ENCODE measurements at regions not wholly inside any gene's neighbourhood (a gene's known extent, or its start where the extent isn't known, plus 50 kb on each side); places are given as distances from the start of the nearest gene placed in this dataset.
"Not testable (repeated sequence)": the region's sequence is repeated elsewhere in the genome, so short reads cannot be mapped to it uniquely, and the experiment has no call there.

GRCh38 chr12:46628176-46628575 lies 197.6 kb downstream of the SLC38A4 start:
- no peaks in the 10 kb centered on the region for H4K20me1 ChIP-seq (ENCODE audit: insufficient read depth, low read length)
- no peak overlapping the region for H3K27ac Mint-ChIP-seq
- H3K27ac ChIP-seq (ENCODE audit: low read depth in 1 of 2, low read length in 2 of 2) = no peak overlapping the region
- H3K4me3 Mint-ChIP-seq = no peak overlapping the region
- H3K9me3 ChIP-seq (replicated peaks in 1 of 2; ENCODE audit: control insufficient read depth in 1 of 2, insufficient read depth in 1 of 2, low read length in 2 of 2) = no peaks in the 10 kb centered on the region
- H3K4me3 ChIP-seq (replicated peaks in 1 of 3; ENCODE audit: low read depth in 2 of 3, low read length in 3 of 3) = no peak overlapping the region
- no peaks in the 10 kb centered on the region for H3K36me3 ChIP-seq (replicated peaks in 1 of 2; ENCODE audit: control insufficient read depth in 1 of 2, insufficient read depth in 2 of 2, low read length in 2 of 2)
- H3K27me3 Mint-ChIP-seq (ENCODE audit: low read depth in 3 of 3) = peaks cover 0 to 3% (median 2%) of the 10 kb centered on the region in 3 donors
- no peaks in the 10 kb centered on the region for H3K27me3 ChIP-seq (ENCODE audit: control insufficient read depth in 2 of 2, insufficient read depth in 2 of 2, low read length in 2 of 2)
- no peak overlapping the region for H3K9ac ChIP-seq (ENCODE audit: insufficient read depth, low read length, poor library complexity, severe bottlenecking)
- peaks cover 7% of the 10 kb centered on the region for H3K4me1 Mint-ChIP-seq
- peaks cover 0 to 2% (median 0%) of the 10 kb centered on the region in 7 donors for H3K9me3 Mint-ChIP-seq
- WGBS (ENCODE audit: insufficient coverage) = 100% methylated on average over 1 of the region's 1 CpG
- H3K79me2 ChIP-seq (ENCODE audit: insufficient read depth, low read length) = no peaks in the 10 kb centered on the region
- no peak overlapping the region for H3K4me2 ChIP-seq (replicated peaks; ENCODE audit: extremely low read depth, low read length, poor library complexity, severe bottlenecking)
- intact Hi-C loops (cut with micrococcal nuclease) = no loop called here
- no peak overlapping the region for H2AFZ ChIP-seq (ENCODE audit: insufficient read depth, low read depth, low read length, poor library complexity, severe bottlenecking)
- TF ChIP-seq CTCF (IDR thresholded peaks at IDR 0.05) = no peak
- H3K36me3 Mint-ChIP-seq = no peaks in the 10 kb centered on the region
- no peak for DNase-seq
- no peaks in the 10 kb centered on the region for H3K4me1 ChIP-seq (ENCODE audit: control insufficient read depth in 1 of 2, insufficient read depth in 2 of 2, low read length in 2 of 2)

GRCh38 chr12:46627686-46628085 lies 198.1 kb downstream of the SLC38A4 start:
- no peak overlapping the region for H3K4me2 ChIP-seq (replicated peaks; ENCODE audit: extremely low read depth, low read length, poor library complexity, severe bottlenecking)
- no peak for TF ChIP-seq CTCF (IDR thresholded peaks at IDR 0.05)
- no peaks in the 10 kb centered on the region for H4K20me1 ChIP-seq (ENCODE audit: insufficient read depth, low read length)
- H3K36me3 ChIP-seq (replicated peaks in 1 of 2; ENCODE audit: control insufficient read depth in 1 of 2, insufficient read depth in 2 of 2, low read length in 2 of 2) = no peaks in the 10 kb centered on the region
- Mint-ChIP-seq H3K9me3 (peaks cover 0 to 2% (median 0%) of the 10 kb centered on the region in 7 donors), H3K4me3 (no peak overlapping the region), H3K36me3 (no peaks in the 10 kb centered on the region), H3K27ac (no peak overlapping the region), H3K27me3 (ENCODE audit: low read depth in 3 of 3) (peaks cover 0 to 3% (median 2%) of the 10 kb centered on the region in 3 donors), H3K4me1 (peaks cover 7% of the 10 kb centered on the region)
- H3K79me2 ChIP-seq (ENCODE audit: insufficient read depth, low read length) = no peaks in the 10 kb centered on the region
- H3K9ac ChIP-seq (ENCODE audit: insufficient read depth, low read length, poor library complexity, severe bottlenecking) = no peak overlapping the region
- no peaks in the 10 kb centered on the region for H3K4me1 ChIP-seq (ENCODE audit: control insufficient read depth in 1 of 2, insufficient read depth in 2 of 2, low read length in 2 of 2)
- H3K9me3 ChIP-seq (replicated peaks in 1 of 2; ENCODE audit: control insufficient read depth in 1 of 2, insufficient read depth in 1 of 2, low read length in 2 of 2) = no peaks in the 10 kb centered on the region
- no peaks in the 10 kb centered on the region for H3K27me3 ChIP-seq (ENCODE audit: control insufficient read depth in 2 of 2, insufficient read depth in 2 of 2, low read length in 2 of 2)
- H3K27ac ChIP-seq (ENCODE audit: low read depth in 1 of 2, low read length in 2 of 2) = no peak overlapping the region
- 100% methylated on average over 1 of the region's 3 CpGs for WGBS (ENCODE audit: insufficient coverage)
- intact Hi-C loops (cut with micrococcal nuclease) = no loop called here
- no peak overlapping the region for H2AFZ ChIP-seq (ENCODE audit: insufficient read depth, low read depth, low read length, poor library complexity, severe bottlenecking)
- no peak for DNase-seq
- H3K4me3 ChIP-seq (replicated peaks in 1 of 3; ENCODE audit: low read depth in 2 of 3, low read length in 3 of 3) = no peak overlapping the region

- H3K79me2 ChIP-seq (ENCODE audit: insufficient read depth, low read length); H3K27me3 Mint-ChIP-seq (ENCODE audit: low read depth in 3 of 3); H3K9ac ChIP-seq (ENCODE audit: insufficient read depth, low read length, poor library complexity, severe bottlenecking); H3K36me3 Mint-ChIP-seq; H3K4me3 Mint-ChIP-seq; H3K4me1 Mint-ChIP-seq; H3K27ac ChIP-seq (ENCODE audit: low read depth in 1 of 2, low read length in 2 of 2); H3K27ac Mint-ChIP-seq; H3K4me2 ChIP-seq (replicated peaks; ENCODE audit: extremely low read depth, low read length, poor library complexity, severe bottlenecking); H3K4me3 ChIP-seq (replicated peaks in 1 of 3; ENCODE audit: low read depth in 2 of 3, low read length in 3 of 3); H2AFZ ChIP-seq (ENCODE audit: insufficient read depth, low read depth, low read length, poor library complexity, severe bottlenecking); DNase-seq; H3K4me1 ChIP-seq (ENCODE audit: control insufficient read depth in 1 of 2, insufficient read depth in 2 of 2, low read length in 2 of 2); H4K20me1 ChIP-seq (ENCODE audit: insufficient read depth, low read length); intact Hi-C loops (cut with micrococcal nuclease); H3K27me3 ChIP-seq (ENCODE audit: control insufficient read depth in 2 of 2, insufficient read depth in 2 of 2, low read length in 2 of 2); H3K36me3 ChIP-seq (replicated peaks in 1 of 2; ENCODE audit: control insufficient read depth in 1 of 2, insufficient read depth in 2 of 2, low read length in 2 of 2): not testable (repeated sequence)
- peaks cover 0 to 10% of the 10 kb centered on the region in 2 donors for H3K9me3 ChIP-seq (replicated peaks in 1 of 2; ENCODE audit: control insufficient read depth in 1 of 2, insufficient read depth in 1 of 2, low read length in 2 of 2)
- H3K9me3 Mint-ChIP-seq = peaks cover 25 to 33% (median 30%) of the 10 kb centered on the region in 7 donors
- no CpG with 5 or more reads among the region's 5 CpGs for WGBS (ENCODE audit: insufficient coverage)
These were observed 206.3 kb downstream of the SLC38A4 start for GRCh38 chr12:46619474-46619873.

Measured in CD14-positive monocyte (primary cell).